Stomach smooth muscle (tissue), 2 donors: ENCODE measurements at regions not wholly inside any gene's neighbourhood (a gene's known extent, or its start where the extent isn't known, plus 50 kb on each side); places are given as distances from the start of the nearest gene placed in this dataset.
"Not testable (repeated sequence)": the region's sequence is repeated elsewhere in the genome, so short reads cannot be mapped to it uniquely, and the experiment has no call there.

ENCODE experiments used
- H3K27ac ChIP-seq: one replicate; pipeline ENCODE4 v1.7.0; 2013; ENCODE audit warnings: mild to moderate bottlenecking, low read length, inconsistent platforms
- H3K27me3 ChIP-seq, 2 donors: one replicate each; pipeline ENCODE4 v1.7.0; 2013; ENCODE audit warnings: low read length in 2 of 2; ENCODE audit not compliant: insufficient read depth in 2 of 2, control insufficient read depth in 1 of 2
- H3K36me3 ChIP-seq, 2 donors: one replicate each; pipeline ENCODE4 v1.7.0; 2013; ENCODE audit warnings: low read length in 2 of 2; ENCODE audit not compliant: control insufficient read depth in 2 of 2, insufficient read depth in 2 of 2
- H3K4me1 ChIP-seq: one replicate; pipeline ENCODE4 v1.7.0; 2013; ENCODE audit warnings: low read length; ENCODE audit not compliant: control insufficient read depth, insufficient read depth
- H3K4me3 ChIP-seq, 2 donors: one replicate each; pipeline ENCODE4 v1.7.0; 2013; ENCODE audit warnings: low read length in 2 of 2
- H3K9ac ChIP-seq, 2 donors: one replicate each; pipeline ENCODE4 v1.7.0; 2013; ENCODE audit warnings: low read length in 2 of 2, mild to moderate bottlenecking in 1 of 2
- H3K9me3 ChIP-seq, 2 donors: one replicate each; pipeline ENCODE4 v1.7.0; 2013; ENCODE audit warnings: low read length in 2 of 2; ENCODE audit not compliant: control insufficient read depth in 2 of 2
- donor health status: healthy.
- donor health status: Pancreatic carcinoma.

GRCh38 chr10:21105331-21105730 lies 208.2 kb upstream of the NEBL start:
- not testable (repeated sequence) for H3K27me3 ChIP-seq, H3K4me3 ChIP-seq, H3K9ac ChIP-seq

GRCh38 chr10:21100871-21101514 lies 203.9 kb upstream of the NEBL start:
- no peaks in the 10 kb centered on the region for H3K36me3 ChIP-seq
- no peaks in the 10 kb centered on the region for H3K27me3 ChIP-seq
- no peaks in the 10 kb centered on the region for H3K9me3 ChIP-seq
- no peaks in the 10 kb centered on the region for H3K4me1 ChIP-seq
- no peak overlapping the region for H3K9ac ChIP-seq
- no peak overlapping the region for H3K27ac ChIP-seq
- no peak overlapping the region for H3K4me3 ChIP-seq

More at GRCh38 chr10:21105331-21105730, 208.2 kb upstream of the NEBL start:
- H3K9me3 ChIP-seq, H3K27ac ChIP-seq, H3K36me3 ChIP-seq, H3K4me1 ChIP-seq: not testable (repeated sequence)

GRCh38 chr10:21100190-21100589 lies 203.1 kb upstream of the NEBL start:
- no peaks in the 10 kb centered on the region for H3K27me3 ChIP-seq
- H3K4me1 ChIP-seq = no peaks in the 10 kb centered on the region
- no peak overlapping the region for H3K4me3 ChIP-seq
- no peaks in the 10 kb centered on the region for H3K36me3 ChIP-seq
- no peak overlapping the region for H3K9ac ChIP-seq
- no peaks in the 10 kb centered on the region for H3K9me3 ChIP-seq
- no peak overlapping the region for H3K27ac ChIP-seq

GRCh38 chr10:21099291-21100062 lies 202.4 kb upstream of the NEBL start:
- no peaks in the 10 kb centered on the region for H3K27me3 ChIP-seq
- no peaks in the 10 kb centered on the region for H3K36me3 ChIP-seq
- no peak overlapping the region for H3K9ac ChIP-seq
- no peak overlapping the region for H3K4me3 ChIP-seq
- no peak overlapping the region for H3K27ac ChIP-seq
- no peaks in the 10 kb centered on the region for H3K4me1 ChIP-seq
- H3K9me3 ChIP-seq = no peaks in the 10 kb centered on the region

GRCh38 chr10:21097926-21098355 lies 200.8 kb upstream of the NEBL start:
- Histone ChIP-seq H3K27ac (no peak overlapping the region), H3K9me3 (no peaks in the 10 kb centered on the region)

GRCh38 chr10:21095494-21096055 lies 198.5 kb upstream of the NEBL start:
- no peaks in the 10 kb centered on the region for H3K27me3 ChIP-seq
- H3K27ac ChIP-seq = no peak overlapping the region
- no peaks in the 10 kb centered on the region for H3K9me3 ChIP-seq
- no peaks in the 10 kb centered on the region for H3K4me1 ChIP-seq
- no peaks in the 10 kb centered on the region for H3K36me3 ChIP-seq
- no peak overlapping the region for H3K9ac ChIP-seq
- no peak overlapping the region for H3K4me3 ChIP-seq

More at GRCh38 chr10:21097926-21098355, 200.8 kb upstream of the NEBL start:
- Histone ChIP-seq H3K36me3 (no peaks in the 10 kb centered on the region), H3K4me1 (no peaks in the 10 kb centered on the region), H3K27me3 (no peaks in the 10 kb centered on the region), H3K9ac (no peak overlapping the region), H3K4me3 (no peak overlapping the region)

GRCh38 chr10:21095073-21095472 lies 198.0 kb upstream of the NEBL start:
- Histone ChIP-seq H3K36me3 (no peaks in the 10 kb centered on the region), H3K4me3 (no peak overlapping the region), H3K4me1 (no peaks in the 10 kb centered on the region), H3K27me3 (no peaks in the 10 kb centered on the region), H3K9ac (no peak overlapping the region), H3K27ac (no peak overlapping the region), H3K9me3 (no peaks in the 10 kb centered on the region)

- Histone ChIP-seq H3K27me3 (no peaks in the 10 kb centered on the region), H3K4me1 (no peaks in the 10 kb centered on the region)
Measured at GRCh38 chr10:21092683-21093524, 195.8 kb upstream of the NEBL start.

GRCh38 chr10:21090609-21091082 lies 193.5 kb upstream of the NEBL start:
- Histone ChIP-seq H3K27me3 (no peaks in the 10 kb centered on the region), H3K4me1 (no peaks in the 10 kb centered on the region), H3K27ac (no peak overlapping the region), H3K4me3 (no peak overlapping the region), H3K9ac (no peak overlapping the region), H3K9me3 (no peaks in the 10 kb centered on the region), H3K36me3 (no peaks in the 10 kb centered on the region)

More at GRCh38 chr10:21092683-21093524, 195.8 kb upstream of the NEBL start:
- Histone ChIP-seq H3K4me3 (no peak overlapping the region), H3K9me3 (no peaks in the 10 kb centered on the region), H3K36me3 (no peaks in the 10 kb centered on the region), H3K27ac (no peak overlapping the region), H3K9ac (no peak overlapping the region)

GRCh38 chr10:21087476-21087875 lies 190.4 kb upstream of the NEBL start:
- no peak overlapping the region for H3K4me3 ChIP-seq
- no peak overlapping the region for H3K27ac ChIP-seq
- H3K9me3 ChIP-seq = no peaks in the 10 kb centered on the region
- no peaks in the 10 kb centered on the region for H3K4me1 ChIP-seq
- no peak overlapping the region for H3K9ac ChIP-seq
- H3K27me3 ChIP-seq = no peaks in the 10 kb centered on the region
- no peaks in the 10 kb centered on the region for H3K36me3 ChIP-seq
